H1 (cell line): ENCODE measurements at regions not wholly inside any gene's neighbourhood (a gene's known extent, or its start where the extent isn't known, plus 50 kb on each side); places are given as distances from the start of the nearest gene placed in this dataset.
A peak's percentile ranks its signal among the peaks of the same experiment; 100 is the strongest.

Source experiments
- CTCF ChIA-PET: fragments of 300-600 bp; sonication (Branson Sonifier 250); formaldehyde crosslinking; loops from one replicate; lab custom pipeline; 2021; ENCODE audit not compliant: partially characterized antibody; lab: Charles Lee
- POLR2A ChIA-PET: fragments of 300-600 bp; sonication (Branson Sonifier 250); formaldehyde crosslinking; loops from one replicate; lab custom pipeline; 2021; ENCODE audit warnings: inconsistent platforms; ENCODE audit not compliant: partially characterized antibody; lab: Charles Lee
- DNase-seq, 2 experiments: peaks; one replicate each; pipeline versions ENCODE4 v3.0.0 to v3.0.0-alpha.2; 2010 to 2022; ENCODE audit warnings: low spot score in 2 of 2, low read depth in 1 of 2, mixed read lengths in 1 of 2
- FAIRE-seq: peaks from 2 replicates; lab custom pipeline; 2011; peaks lifted over from hg19 to GRCh38; lab: Jason Lieb, UNC
- H2AFZ ChIP-seq: 2 replicates; pipeline ENCODE4 v1.8.1; 2012; ENCODE audit warnings: low read length, inconsistent platforms
- H2AK5ac ChIP-seq: 2 replicates; pipeline ENCODE4 v1.6.1; 2013; ENCODE audit warnings: low read depth, low read length
- H2BK120ac ChIP-seq: replicated peaks from 2 replicates; pipeline ENCODE3; 2013; ENCODE audit warnings: low read depth, low read length, inconsistent platforms
- H2BK12ac ChIP-seq: 2 replicates; pipeline ENCODE4 v1.6.1; 2013; ENCODE audit warnings: low read depth, low read length
- H2BK15ac ChIP-seq: 2 replicates; pipeline ENCODE4 v1.6.1; 2013; ENCODE audit warnings: low read length
- H2BK20ac ChIP-seq: 2 replicates; pipeline ENCODE4 v1.6.1; 2013; ENCODE audit warnings: low read length
- H2BK5ac ChIP-seq: 2 replicates; pipeline ENCODE4 v1.6.1; 2013; ENCODE audit warnings: low read depth, low read length
- H3K14ac ChIP-seq: 2 replicates; pipeline ENCODE4 v1.6.1; 2013; ENCODE audit warnings: inconsistent platforms; ENCODE audit not compliant: insufficient read length
- H3K18ac ChIP-seq: 2 replicates; pipeline ENCODE4 v1.6.1; 2013; ENCODE audit warnings: low read length; ENCODE audit errors: extremely low read depth
- H3K23ac ChIP-seq: 2 replicates; pipeline ENCODE4 v1.6.1; 2013; ENCODE audit warnings: inconsistent platforms; ENCODE audit not compliant: insufficient read length
- H3K23me2 ChIP-seq: 2 replicates; pipeline ENCODE4 v1.6.1; 2013; ENCODE audit warnings: low read depth, low read length
- H3K27ac ChIP-seq: 2 replicates; pipeline ENCODE4 v1.6.1; 2011; ENCODE audit warnings: low read depth, low read length, inconsistent platforms
- H3K27me3 ChIP-seq, 4 experiments: replicated peaks in 1 of 4; 1 replicate in 1 of 4; 2 replicates in 3 of 4; pipeline versions ENCODE4 v1.6.1 to v1.8.1; 2011 to 2013; ENCODE audit warnings: low read length in 3 of 4, mild to moderate bottlenecking in 3 of 4, inconsistent platforms in 2 of 4, mixed read lengths in 2 of 4, moderate library complexity in 1 of 4; ENCODE audit not compliant: control insufficient read depth in 3 of 4, insufficient read depth in 3 of 4; ENCODE audit errors: extremely low read depth in 1 of 4
- H3K36me3 ChIP-seq, 4 experiments: 2 replicates each; pipeline versions ENCODE4 v1.6.1 to v1.8.1; 2011 to 2013; ENCODE audit warnings: mild to moderate bottlenecking in 4 of 4, low read length in 3 of 4, moderate library complexity in 2 of 4, control low read depth in 1 of 4, inconsistent platforms in 1 of 4; ENCODE audit not compliant: insufficient read depth in 4 of 4, control insufficient read depth in 2 of 4
- H3K4ac ChIP-seq: replicated peaks from 2 replicates; pipeline ENCODE3; 2013; ENCODE audit warnings: low read length, low read depth, mixed read lengths, inconsistent platforms; ENCODE audit not compliant: insufficient read length
- H3K4me1 ChIP-seq, 4 experiments: replicated peaks in 1 of 4; 1 replicate in 1 of 4; 2 replicates in 3 of 4; pipeline versions ENCODE4 v1.6.1 to v1.8.1; 2011 to 2013; ENCODE audit warnings: low read length in 3 of 4, inconsistent platforms in 2 of 4, mixed read lengths in 1 of 4; ENCODE audit not compliant: insufficient read depth in 4 of 4, control insufficient read depth in 3 of 4
- H3K4me2 ChIP-seq, 2 experiments: 2 replicates each; pipeline versions ENCODE4 v1.6.1 to v1.8.1; 2011 to 2013; ENCODE audit warnings: low read depth in 2 of 2, low read length in 2 of 2, control low read depth in 1 of 2, inconsistent platforms in 1 of 2, mild to moderate bottlenecking in 1 of 2; ENCODE audit not compliant: insufficient read depth in 1 of 2
- H3K4me3 ChIP-seq, 4 experiments: fragments of 200-600, 300-600 bp in 1 of 4; sonication (generic), shearing (Covaris generic), sonication (Bioruptor Twin) in 1 of 4; 2 replicates each; pipeline versions ENCODE4 v1.5.1 to v1.8.1; 2011 to 2016; ENCODE audit warnings: low read length in 4 of 4, low read depth in 3 of 4, control low read depth in 2 of 4, inconsistent platforms in 2 of 4, mild to moderate bottlenecking in 2 of 4, mixed read lengths in 1 of 4, moderate library complexity in 1 of 4; ENCODE audit not compliant: insufficient read depth in 2 of 4; ENCODE audit errors: extremely low read depth in 1 of 4
- H3K56ac ChIP-seq: replicated peaks from 2 replicates; pipeline ENCODE3; 2013; ENCODE audit warnings: low read depth, mild to moderate bottlenecking, mixed read lengths, low read length, inconsistent platforms; ENCODE audit not compliant: insufficient read length
- H3K79me1 ChIP-seq: 2 replicates; pipeline ENCODE4 v1.6.1; 2013; ENCODE audit warnings: low read depth, low read length, control low read depth
- H3K79me2 ChIP-seq, 2 experiments: 2 replicates each; pipeline versions ENCODE4 v1.6.1 to v1.8.1; 2012 to 2013; ENCODE audit warnings: low read length in 2 of 2, mild to moderate bottlenecking in 2 of 2, inconsistent platforms in 1 of 2; ENCODE audit not compliant: insufficient read depth in 2 of 2, control insufficient read depth in 1 of 2
- H3K9ac ChIP-seq, 4 experiments: replicated peaks in 1 of 4; 1 replicate in 1 of 4; 2 replicates in 3 of 4; pipeline versions ENCODE4 v1.6.1 to v1.8.1; 2011 to 2013; ENCODE audit warnings: low read depth in 3 of 4, low read length in 3 of 4, control low read depth in 2 of 4, mild to moderate bottlenecking in 2 of 4, moderate library complexity in 2 of 4, inconsistent platforms in 1 of 4; ENCODE audit errors: extremely low read depth in 1 of 4
- H3K9me3 ChIP-seq, 2 experiments: 2 replicates each; pipeline versions ENCODE4 v1.6.1 to v1.8.1; 2012 to 2013; ENCODE audit warnings: mild to moderate bottlenecking in 2 of 2, moderate library complexity in 2 of 2, control low read depth in 1 of 2, inconsistent platforms in 1 of 2, low read depth in 1 of 2, low read length in 1 of 2, mixed read lengths in 1 of 2; ENCODE audit not compliant: insufficient read depth in 2 of 2
- H4K20me1 ChIP-seq, 2 experiments: replicated peaks in 1 of 2; 2 replicates each; pipeline versions ENCODE3 to v1.8.1; 2011 to 2013; ENCODE audit warnings: inconsistent platforms in 2 of 2, low read length in 2 of 2, mild to moderate bottlenecking in 1 of 2; ENCODE audit not compliant: insufficient read depth in 2 of 2, control insufficient read depth in 1 of 2
- H4K5ac ChIP-seq: 2 replicates; pipeline ENCODE4 v1.6.1; 2013; ENCODE audit warnings: low read length, low read depth, mixed read lengths, inconsistent platforms; ENCODE audit not compliant: insufficient read length
- H4K8ac ChIP-seq: 2 replicates; pipeline ENCODE4 v1.8.0; 2013; ENCODE audit warnings: mild to moderate bottlenecking, moderate library complexity, low read length, inconsistent platforms; ENCODE audit not compliant: insufficient read depth; ENCODE audit errors: extremely low read depth
- H4K91ac ChIP-seq: replicated peaks from 2 replicates; pipeline ENCODE3; 2013; ENCODE audit warnings: low read length, mixed read lengths, inconsistent platforms; ENCODE audit not compliant: insufficient read length
- ATF2 ChIP-seq: IDR thresholded peaks from 2 replicates; pipeline ENCODE4 v1.6.1; 2012; ENCODE audit warnings: low read length, inconsistent platforms
- CBX8 ChIP-seq: fragments of 300-800, 300-1000 bp; sonication (generic); IDR thresholded peaks from 2 replicates; pipeline ENCODE4 v1.7.1; 2016; ENCODE audit warnings: low read depth, low read length, borderline replicate concordance
- CTCF ChIP-seq, 3 experiments: IDR thresholded peaks; 1 replicate in 2 of 3; 2 replicates in 1 of 3; pipeline versions ENCODE4 v1.5.1 to v1.6.1; 2011; ENCODE audit warnings: low read length in 3 of 3, mild to moderate bottlenecking in 3 of 3, inconsistent platforms in 2 of 3, low read depth in 1 of 3, moderate library complexity in 1 of 3; ENCODE audit not compliant: insufficient read depth in 1 of 3; ENCODE audit errors: control extremely low read depth in 1 of 3
- GTF2F1 ChIP-seq: IDR thresholded peaks from 2 replicates; pipeline ENCODE4 v1.6.1; 2012; ENCODE audit warnings: low read depth, low read length, improper control_type of control experiment, borderline replicate concordance
- NANOG ChIP-seq: IDR thresholded peaks from 2 replicates; pipeline ENCODE4 v1.6.1; 2011; ENCODE audit warnings: low read length, low read depth, mild to moderate bottlenecking, inconsistent platforms; ENCODE audit not compliant: insufficient read depth, poor library complexity, severe bottlenecking
- RAD21 ChIP-seq, 2 experiments: IDR thresholded peaks in 1 of 2; conservative IDR thresholded peaks in 1 of 2; 2 replicates each; pipeline ENCODE4 v1.6.1; 2011; ENCODE audit warnings: low read depth in 2 of 2, low read length in 2 of 2, improper control_type of control experiment in 1 of 2, inconsistent platforms in 1 of 2, mild to moderate bottlenecking in 1 of 2, moderate library complexity in 1 of 2
- WGBS, 2 experiments: shearing (Covaris generic) in 1 of 2; methylation state at CpG; one replicate each; pipeline versions ENCODE4 v1.1.6 to v1.1.7; 2013 to 2015; ENCODE audit warnings: low lambda C conversion rate in 2 of 2, mixed read lengths in 2 of 2, inconsistent platforms in 1 of 2, low coverage in 1 of 2, missing lambda C conversion rate in 1 of 2; ENCODE audit not compliant: insufficient replicate concordance in 2 of 2, insufficient coverage in 1 of 2, insufficient read length in 1 of 2; ENCODE audit errors: extremely low coverage in 1 of 2, missing lambda C conversion rate in 1 of 2; 5-methylcytosine and 5-hydroxymethylcytosine counted together

DNA sequence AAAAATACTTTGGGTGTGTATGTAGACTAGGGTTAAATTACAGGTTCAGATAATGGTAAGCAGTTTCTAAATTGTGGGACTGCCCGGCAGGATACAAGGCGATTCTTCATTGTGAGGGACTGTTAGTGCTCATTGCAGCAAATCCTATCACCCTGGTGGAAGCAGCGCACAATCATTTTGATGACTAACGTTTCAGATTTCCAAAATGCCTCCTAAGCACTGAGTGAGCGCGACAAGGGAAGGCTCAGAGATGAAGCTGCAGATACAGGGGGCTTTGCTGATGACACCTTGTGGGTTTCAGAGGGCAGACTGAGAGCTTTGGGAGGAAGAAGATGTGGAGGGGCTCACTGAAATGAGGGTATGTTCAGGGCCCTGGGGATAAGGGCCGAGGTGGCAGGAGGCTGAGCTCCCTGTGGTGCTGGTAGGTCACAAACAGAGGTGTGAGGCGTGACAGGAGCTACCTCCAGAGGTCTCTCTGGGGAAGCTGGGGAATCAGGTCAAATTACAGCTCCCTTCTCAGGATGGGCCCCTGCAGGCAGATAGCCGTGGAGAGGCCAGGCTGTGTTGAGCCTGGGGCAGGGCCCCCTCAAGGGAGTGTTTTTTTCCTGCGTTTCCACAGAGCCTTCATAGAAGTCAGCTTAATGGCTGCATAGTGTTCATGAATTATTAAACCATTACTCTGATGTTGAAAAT, 84.5 kb upstream of the FYN start:
- Histone ChIP-seq H3K9ac (no peak overlapping the region), H3K4me2 (no peak overlapping the region; a peak in 1 of 4 replicates), H2AK5ac (no peak overlapping the region), H3K27me3 (no peaks in the 10 kb centered on the region; a peak in 2 of 7 replicates), H4K20me1 (no peaks in the 10 kb centered on the region), H4K91ac (no peak overlapping the region), H2BK15ac (no peak overlapping the region; the same call in 1 of the 2 replicates), H3K18ac (no peak overlapping the region; the same call in 1 of the 2 replicates), H3K14ac (no peak overlapping the region), H2BK12ac (0 out of 2 replicates have a peak overlapping the region, but pooled peaks have one; percentile 4), H4K8ac (no peak overlapping the region), H3K9me3 (no peaks in the 10 kb centered on the region), H3K36me3 (no peaks in the 10 kb centered on the region), H3K79me2 (no peaks in the 10 kb centered on the region), H3K23me2 (peaks cover 4% of the 10 kb centered on the region; the same call in 1 of the 2 replicates), H3K56ac (no peak overlapping the region), H3K23ac (no peak overlapping the region), H2BK120ac (no peak overlapping the region), H3K4me3 (no peak overlapping the region), H3K4ac (no peak overlapping the region), H2BK5ac (no peak overlapping the region), H3K4me1 (peaks cover 0 to 6% (median 3%) of the 10 kb centered on the region in 4 experiments; a peak in 5 of 7 replicates), H2AFZ (no peak overlapping the region), H2BK20ac (0 out of 2 replicates have a peak overlapping the region, but pooled peaks have one; percentile 21), H3K79me1 (no peaks in the 10 kb centered on the region), H4K5ac (no peak overlapping the region), H3K27ac (no peak overlapping the region)
- WGBS, 2 experiments: 58% methylated on average over 10 of the region's 10 CpGs; no CpG with 5 or more reads in 1 of the 2 experiments
- CTCF ChIA-PET: interaction anchor here (0.8 to 2.4 kb wide), 15 partner anchors 9 to 238 kb away, joined by 3 to 16 read pairs (median 3); no protein-coding TSS in a partner anchor
- POLR2A ChIA-PET: interaction anchor here (0.9 to 1.8 kb wide), 3 partner anchors 9 to 33 kb away, joined by 3 to 4 read pairs (median 3); no protein-coding TSS in a partner anchor
- no peak for FAIRE-seq
- DNase-seq: peak; percentile 31 to 56
- peak in 1 of 3 experiments; percentile 41; a peak in 2 of 4 replicates for TF ChIP-seq CTCF (IDR thresholded peaks at IDR 0.05; ENCODE audit: control extremely low read depth in 1 of 3, insufficient read depth in 1 of 3, low read depth in 1 of 3, low read length in 3 of 3)
- no peak for TF ChIP-seq GTF2F1
- peak; percentile 49 to 60 for TF ChIP-seq RAD21 (IDR thresholded peaks at IDR 0.05 in 1 of 2, conservative IDR thresholded peaks at IDR 0.05 in 1 of 2; ENCODE audit: low read depth in 2 of 2, low read length in 2 of 2)
- no peak for TF ChIP-seq ATF2
- TF ChIP-seq CBX8: no peak
- TF ChIP-seq NANOG: no peak
